A549 (cell line): ENCODE measurements at regions not wholly inside any gene's neighbourhood (a gene's known extent, or its start where the extent isn't known, plus 50 kb on each side); places are given as distances from the start of the nearest gene placed in this dataset.

ENCODE experiments used
- CHD2 ChIP-seq: fragments of 150-350 bp; IDR thresholded peaks from 2 replicates; pipeline ENCODE4 v1.6.1; 2014; ENCODE audit warnings: low read length; ENCODE audit not compliant: partially characterized antibody
- POLR2A ChIP-seq: IDR thresholded peaks from 2 replicates; pipeline ENCODE4 v1.6.1; 2012; ENCODE audit warnings: mild to moderate bottlenecking, low read length
- TF ChIP-seq, protein P1 (sequence below): fragments of >200 bp; sonication (Bioruptor Twin); formaldehyde crosslinking; IDR thresholded peaks from 3 replicates; pipeline ENCODE4 v1.5.1; 2016
- TF ChIP-seq, protein P2 (sequence below): fragments of 450-650 bp; IDR thresholded peaks from 2 replicates; pipeline ENCODE4 v1.6.1; 2014; ENCODE audit warnings: antibody characterized with exemption

DNA sequence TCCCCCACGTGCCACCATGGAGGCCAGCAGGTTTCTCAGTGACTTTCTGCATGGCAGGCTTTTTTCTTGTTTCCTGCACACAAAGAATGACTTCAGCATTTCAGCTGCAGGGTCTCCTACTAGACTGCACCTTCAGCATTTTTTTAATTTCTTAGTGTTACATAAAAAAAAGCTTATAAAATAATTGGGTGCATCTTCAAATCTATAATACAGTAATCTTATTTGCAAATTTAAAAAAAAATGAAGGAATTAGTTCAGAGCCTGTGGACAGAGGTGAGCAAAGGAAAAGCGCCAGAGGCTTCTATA is 57.6 kb downstream of the FAM50B start:
- TF ChIP-seq, protein P1, sequence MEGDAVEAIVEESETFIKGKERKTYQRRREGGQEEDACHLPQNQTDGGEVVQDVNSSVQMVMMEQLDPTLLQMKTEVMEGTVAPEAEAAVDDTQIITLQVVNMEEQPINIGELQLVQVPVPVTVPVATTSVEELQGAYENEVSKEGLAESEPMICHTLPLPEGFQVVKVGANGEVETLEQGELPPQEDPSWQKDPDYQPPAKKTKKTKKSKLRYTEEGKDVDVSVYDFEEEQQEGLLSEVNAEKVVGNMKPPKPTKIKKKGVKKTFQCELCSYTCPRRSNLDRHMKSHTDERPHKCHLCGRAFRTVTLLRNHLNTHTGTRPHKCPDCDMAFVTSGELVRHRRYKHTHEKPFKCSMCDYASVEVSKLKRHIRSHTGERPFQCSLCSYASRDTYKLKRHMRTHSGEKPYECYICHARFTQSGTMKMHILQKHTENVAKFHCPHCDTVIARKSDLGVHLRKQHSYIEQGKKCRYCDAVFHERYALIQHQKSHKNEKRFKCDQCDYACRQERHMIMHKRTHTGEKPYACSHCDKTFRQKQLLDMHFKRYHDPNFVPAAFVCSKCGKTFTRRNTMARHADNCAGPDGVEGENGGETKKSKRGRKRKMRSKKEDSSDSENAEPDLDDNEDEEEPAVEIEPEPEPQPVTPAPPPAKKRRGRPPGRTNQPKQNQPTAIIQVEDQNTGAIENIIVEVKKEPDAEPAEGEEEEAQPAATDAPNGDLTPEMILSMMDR: no peak
- TF ChIP-seq, protein P2, sequence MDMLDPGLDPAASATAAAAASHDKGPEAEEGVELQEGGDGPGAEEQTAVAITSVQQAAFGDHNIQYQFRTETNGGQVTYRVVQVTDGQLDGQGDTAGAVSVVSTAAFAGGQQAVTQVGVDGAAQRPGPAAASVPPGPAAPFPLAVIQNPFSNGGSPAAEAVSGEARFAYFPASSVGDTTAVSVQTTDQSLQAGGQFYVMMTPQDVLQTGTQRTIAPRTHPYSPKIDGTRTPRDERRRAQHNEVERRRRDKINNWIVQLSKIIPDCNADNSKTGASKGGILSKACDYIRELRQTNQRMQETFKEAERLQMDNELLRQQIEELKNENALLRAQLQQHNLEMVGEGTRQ: no peak
- TF ChIP-seq CHD2 (no peak), POLR2A (no peak)
